Tibial nerve (tissue), 4 donors: ENCODE measurements at regions not wholly inside any gene's neighbourhood (a gene's known extent, or its start where the extent isn't known, plus 50 kb on each side); places are given as distances from the start of the nearest gene placed in this dataset.

Experiments
- DNase-seq, 2 donors: peaks; one replicate each; pipeline ENCODE4 v3.0.0-alpha.2; 2019; ENCODE audit warnings: low spot score in 2 of 2
- H3K27ac ChIP-seq, 4 donors: fragments of 200-600 bp; sonication (generic) in 3 of 4; one replicate each; pipeline ENCODE4 v1.5.1; 2017 to 2019; ENCODE audit warnings: mild to moderate bottlenecking in 1 of 4
- H3K27me3 ChIP-seq, 2 donors: fragments of 200-600 bp; sonication (generic) in 1 of 2; one replicate each; pipeline versions ENCODE4 v1.5.1 to v1.6.0; 2017 to 2019
- H3K36me3 ChIP-seq, 3 donors: fragments of 200-600 bp; sonication (generic); one replicate each; pipeline ENCODE4 v1.5.1; 2018 to 2019
- H3K4me1 ChIP-seq, 4 donors: fragments of 200-600 bp; sonication (generic) in 3 of 4; one replicate each; pipeline ENCODE4 v1.5.1; 2017 to 2019
- H3K4me3 ChIP-seq, 4 donors: fragments of 200-600 bp; sonication (generic) in 3 of 4; one replicate each; pipeline ENCODE4 v1.5.1; 2017 to 2019; ENCODE audit warnings: mild to moderate bottlenecking in 1 of 4, moderate library complexity in 1 of 4
- H3K9me3 ChIP-seq, 4 donors: fragments of 200-600 bp; sonication (generic) in 3 of 4; one replicate each; pipeline ENCODE4 v1.5.1; 2017 to 2019
- EP300 ChIP-seq, 2 donors: sonication (generic); formaldehyde crosslinking; IDR thresholded peaks; one replicate each; pipeline ENCODE4 v1.6.1; 2017; ENCODE audit warnings: antibody characterized with exemption in 2 of 2, mild to moderate bottlenecking in 1 of 2
- POLR2A ChIP-seq, 2 donors: fragments of 450-650 bp; IDR thresholded peaks; one replicate each; pipeline ENCODE4 v1.6.1; 2017; ENCODE audit warnings: antibody characterized with exemption in 2 of 2, mild to moderate bottlenecking in 2 of 2, moderate library complexity in 2 of 2
- WGBS, 2 donors: methylation state at CpG; one replicate each; pipeline ENCODE4 v1.1.5; 2018; 5-methylcytosine and 5-hydroxymethylcytosine counted together
- TF ChIP-seq, protein P1 (sequence below), 5 experiments: fragments of 200-600 bp in 3 of 5; fragments of 450-650 bp in 2 of 5; sonication (generic) in 3 of 5; IDR thresholded peaks; one replicate each; pipeline ENCODE4 v1.5.1; 2016 to 2019; ENCODE audit warnings: antibody characterized with exemption in 5 of 5, mild to moderate bottlenecking in 3 of 5, moderate library complexity in 2 of 5

DNA sequence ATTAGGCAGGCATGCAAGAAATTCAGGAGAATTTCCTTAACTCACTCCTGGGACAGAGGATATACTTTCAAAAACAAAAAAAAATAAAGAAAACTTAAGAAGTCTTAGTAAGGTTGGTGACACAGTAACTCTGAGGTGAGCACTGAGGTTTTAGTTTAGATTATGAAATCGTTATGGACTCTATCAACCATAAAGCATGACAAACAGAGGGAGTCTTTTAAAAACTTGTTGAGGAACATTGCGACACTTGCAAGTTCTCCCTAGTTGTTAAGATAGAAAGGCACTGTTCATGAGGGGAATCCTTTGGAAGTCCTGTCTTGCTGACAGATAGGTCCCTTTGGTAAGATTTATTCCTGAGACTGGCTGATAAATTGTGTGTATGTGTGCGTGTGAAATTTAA, 194.3 kb upstream of the ERBB4 start:
- no peak for DNase-seq
- no peak overlapping the region for H3K27ac ChIP-seq
- TF ChIP-seq POLR2A (IDR thresholded peaks at IDR 0.05) = no peak
- no peak for TF ChIP-seq EP300 (IDR thresholded peaks at IDR 0.05)
- TF ChIP-seq, protein P1, sequence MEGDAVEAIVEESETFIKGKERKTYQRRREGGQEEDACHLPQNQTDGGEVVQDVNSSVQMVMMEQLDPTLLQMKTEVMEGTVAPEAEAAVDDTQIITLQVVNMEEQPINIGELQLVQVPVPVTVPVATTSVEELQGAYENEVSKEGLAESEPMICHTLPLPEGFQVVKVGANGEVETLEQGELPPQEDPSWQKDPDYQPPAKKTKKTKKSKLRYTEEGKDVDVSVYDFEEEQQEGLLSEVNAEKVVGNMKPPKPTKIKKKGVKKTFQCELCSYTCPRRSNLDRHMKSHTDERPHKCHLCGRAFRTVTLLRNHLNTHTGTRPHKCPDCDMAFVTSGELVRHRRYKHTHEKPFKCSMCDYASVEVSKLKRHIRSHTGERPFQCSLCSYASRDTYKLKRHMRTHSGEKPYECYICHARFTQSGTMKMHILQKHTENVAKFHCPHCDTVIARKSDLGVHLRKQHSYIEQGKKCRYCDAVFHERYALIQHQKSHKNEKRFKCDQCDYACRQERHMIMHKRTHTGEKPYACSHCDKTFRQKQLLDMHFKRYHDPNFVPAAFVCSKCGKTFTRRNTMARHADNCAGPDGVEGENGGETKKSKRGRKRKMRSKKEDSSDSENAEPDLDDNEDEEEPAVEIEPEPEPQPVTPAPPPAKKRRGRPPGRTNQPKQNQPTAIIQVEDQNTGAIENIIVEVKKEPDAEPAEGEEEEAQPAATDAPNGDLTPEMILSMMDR (IDR thresholded peaks at IDR 0.05) = no peak
- 86 to 87% methylated on average over 3 of the region's 3 CpGs for WGBS, 2 donors
- no peak overlapping the region for H3K4me3 ChIP-seq
- no peaks in the 10 kb centered on the region for H3K4me1 ChIP-seq
- H3K27me3 ChIP-seq = no peaks in the 10 kb centered on the region
- H3K36me3 ChIP-seq = no peaks in the 10 kb centered on the region
- no peaks in the 10 kb centered on the region for H3K9me3 ChIP-seq

- Histone ChIP-seq H3K4me1 (no peaks in the 10 kb centered on the region), H3K36me3 (no peaks in the 10 kb centered on the region), H3K27ac (no peak overlapping the region), H3K9me3 (no peaks in the 10 kb centered on the region), H3K4me3 (no peak overlapping the region), H3K27me3 (no peaks in the 10 kb centered on the region)
- DNase-seq = no peak
- TF ChIP-seq, protein P1 (IDR thresholded peaks at IDR 0.05) = no peak
- TF ChIP-seq EP300 (IDR thresholded peaks at IDR 0.05) = no peak
- no peak for TF ChIP-seq POLR2A (IDR thresholded peaks at IDR 0.05)
- WGBS, 2 donors = 84 to 95% methylated on average over 2 of the region's 2 CpGs
These were observed 192.4 kb upstream of the ERBB4 start for GRCh38 chr2:212730994-212731393.

GRCh38 chr2:212728717-212729116, 190.1 kb upstream of the ERBB4 start:
- no peaks in the 10 kb centered on the region for H3K27me3 ChIP-seq
- 83 to 86% methylated on average over 1 of the region's 1 CpG for WGBS, 2 donors
- no peak for TF ChIP-seq POLR2A (IDR thresholded peaks at IDR 0.05)
- no peak for TF ChIP-seq EP300 (IDR thresholded peaks at IDR 0.05)
- TF ChIP-seq, protein P1 (IDR thresholded peaks at IDR 0.05) = no peak

GRCh38 chr2:212727751-212728150, 189.1 kb upstream of the ERBB4 start:
- Histone ChIP-seq H3K27ac (no peak overlapping the region), H3K9me3 (no peaks in the 10 kb centered on the region), H3K36me3 (no peaks in the 10 kb centered on the region), H3K27me3 (no peaks in the 10 kb centered on the region), H3K4me3 (no peak overlapping the region), H3K4me1 (no peaks in the 10 kb centered on the region)
- no peak for TF ChIP-seq EP300 (IDR thresholded peaks at IDR 0.05)
- TF ChIP-seq POLR2A (IDR thresholded peaks at IDR 0.05) = no peak
- TF ChIP-seq, protein P1 (IDR thresholded peaks at IDR 0.05) = no peak
- no peak for DNase-seq
- WGBS, 2 donors = 78 to 84% methylated on average over 3 of the region's 3 CpGs

More at GRCh38 chr2:212728717-212729116, 190.1 kb upstream of the ERBB4 start:
- Histone ChIP-seq H3K27ac (no peak overlapping the region), H3K4me3 (no peak overlapping the region), H3K4me1 (no peaks in the 10 kb centered on the region), H3K9me3 (no peaks in the 10 kb centered on the region), H3K36me3 (no peaks in the 10 kb centered on the region)
- DNase-seq = no peak

DNA sequence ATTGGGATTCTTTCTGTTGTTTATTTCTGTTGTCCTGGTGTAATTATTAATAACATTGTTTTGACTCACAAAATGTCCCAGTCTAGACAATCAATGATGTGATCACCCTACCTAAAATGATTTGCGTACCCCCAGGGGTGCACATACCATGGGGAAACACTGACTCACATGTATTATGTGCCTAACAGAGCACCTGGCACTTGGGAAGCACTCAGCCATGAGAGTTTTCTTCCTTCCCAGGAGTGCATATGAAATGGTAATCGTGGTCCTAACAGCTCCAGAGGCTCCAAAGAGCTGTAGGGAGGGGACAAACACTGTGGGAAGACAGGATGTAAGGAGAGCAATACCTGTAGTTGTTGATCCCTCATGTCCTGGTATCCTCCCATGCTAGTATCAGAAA, 187.8 kb upstream of the ERBB4 start:
- Histone ChIP-seq H3K4me1 (no peaks in the 10 kb centered on the region), H3K36me3 (no peaks in the 10 kb centered on the region), H3K27me3 (no peaks in the 10 kb centered on the region), H3K27ac (no peak overlapping the region), H3K4me3 (no peak overlapping the region), H3K9me3 (peaks cover 0 to under 1% (median 0%) of the 10 kb centered on the region in 4 donors)
- 74 to 79% methylated on average over 2 of the region's 2 CpGs for WGBS, 2 donors
- DNase-seq = no peak
- TF ChIP-seq, protein P1 (IDR thresholded peaks at IDR 0.05) = no peak
- TF ChIP-seq POLR2A (IDR thresholded peaks at IDR 0.05) = no peak
- no peak for TF ChIP-seq EP300 (IDR thresholded peaks at IDR 0.05)
